Endothelial cell of umbilical vein (primary cell): ENCODE measurements at regions not wholly inside any gene's neighbourhood (a gene's known extent, or its start where the extent isn't known, plus 50 kb on each side); places are given as distances from the start of the nearest gene placed in this dataset.

ENCODE experiments used
- BruUV-seq: library from RNA; stranded (reverse); fragments of 400-500 nt; replicated peaks from 2 replicates; lab custom pipeline; 2021; lab: Mats Ljungman, UMichigan
- CTCF ChIA-PET: fragments of 300-600, 350-600 bp; sonication (Branson Sonifier 250); formaldehyde crosslinking; loops from one replicate; lab custom pipeline; 2021; ENCODE audit warnings: antibody characterized with exemption, inconsistent platforms; lab: Charles Lee
- POLR2A ChIA-PET: fragments of 300-600, 350-600 bp; sonication (Branson Sonifier 250); formaldehyde crosslinking; loops from one replicate; lab custom pipeline; 2021; ENCODE audit warnings: antibody characterized with exemption, inconsistent platforms; lab: Charles Lee
- DNase-seq: peaks from one replicate; pipeline ENCODE4 v3.0.0-alpha.2; 2011; ENCODE audit warnings: low read depth, low spot score
- FAIRE-seq: peaks from 2 replicates; lab custom pipeline; 2011; peaks lifted over from hg19 to GRCh38; lab: Jason Lieb, UNC
- H2AFZ ChIP-seq: 2 replicates; pipeline ENCODE4 v1.6.0; 2012; ENCODE audit warnings: low read depth, low read length, control low read depth, inconsistent platforms
- H3K27ac ChIP-seq: 2 replicates; pipeline ENCODE4 v1.5.1; 2011; ENCODE audit warnings: low read depth, mild to moderate bottlenecking, control low read depth, low read length, moderate library complexity; ENCODE audit not compliant: insufficient read depth
- H3K27me3 ChIP-seq, 2 experiments: 2 replicates each; pipeline versions ENCODE4 v1.6.0 to v1.6.1; 2011; ENCODE audit warnings: low read length in 2 of 2, mixed read lengths in 1 of 2; ENCODE audit not compliant: control insufficient read depth in 2 of 2, insufficient read depth in 2 of 2
- H3K36me3 ChIP-seq, 2 experiments: 2 replicates in 1 of 2; 3 replicates in 1 of 2; pipeline ENCODE4 v1.5.1; 2011; ENCODE audit warnings: low read length in 2 of 2, mild to moderate bottlenecking in 1 of 2, moderate library complexity in 1 of 2; ENCODE audit not compliant: control insufficient read depth in 2 of 2, insufficient read depth in 2 of 2; ENCODE audit errors: extremely low read depth in 1 of 2
- H3K4me1 ChIP-seq: 3 replicates; pipeline ENCODE4 v1.5.1; 2011; ENCODE audit warnings: mild to moderate bottlenecking, low read length; ENCODE audit not compliant: control insufficient read depth, insufficient read depth; ENCODE audit errors: extremely low read depth
- H3K4me2 ChIP-seq: 2 replicates; pipeline ENCODE4 v1.6.1; 2011; ENCODE audit warnings: low read length, control low read depth, mixed read lengths; ENCODE audit not compliant: insufficient read depth
- H3K4me3 ChIP-seq, 3 experiments: fragments of 200-600 bp in 1 of 3; sonication (generic), shearing (Covaris generic) in 1 of 3; replicated peaks in 1 of 3; 2 replicates each; pipeline ENCODE4 v1.5.1; 2011 to 2016; ENCODE audit warnings: control low read depth in 3 of 3, low read length in 3 of 3, mild to moderate bottlenecking in 2 of 3, inconsistent platforms in 1 of 3, low read depth in 1 of 3, moderate library complexity in 1 of 3; ENCODE audit not compliant: insufficient read depth in 1 of 3
- H3K79me2 ChIP-seq: 2 replicates; pipeline ENCODE4 v1.6.0; 2012; ENCODE audit warnings: low read length, inconsistent platforms; ENCODE audit not compliant: control insufficient read depth, insufficient read depth
- H3K9ac ChIP-seq: replicated peaks from 2 replicates; pipeline ENCODE3; 2011; ENCODE audit warnings: low read length, control low read depth; ENCODE audit not compliant: insufficient read depth; ENCODE audit errors: extremely low read depth
- H3K9me1 ChIP-seq: replicated peaks from 3 replicates; pipeline ENCODE4 v1.6.0; 2011; ENCODE audit warnings: mild to moderate bottlenecking, low read length; ENCODE audit not compliant: control insufficient read depth, insufficient read depth; ENCODE audit errors: extremely low read depth
- H3K9me3 ChIP-seq: replicated peaks from 2 replicates; pipeline ENCODE4 v1.5.1; 2012; ENCODE audit warnings: low read length, inconsistent platforms; ENCODE audit not compliant: control insufficient read depth, insufficient read depth
- H4K20me1 ChIP-seq: replicated peaks from 2 replicates; pipeline ENCODE3; 2011; ENCODE audit warnings: mild to moderate bottlenecking, low read length; ENCODE audit not compliant: control insufficient read depth, insufficient read depth; ENCODE audit errors: extremely low read depth
- CTCF ChIP-seq, 2 donors: IDR thresholded peaks; 1 replicate in 1 of 2; 2 replicates in 1 of 2; pipeline ENCODE4 v1.5.1; 2011; ENCODE audit warnings: low read length in 2 of 2, mild to moderate bottlenecking in 2 of 2, moderate library complexity in 2 of 2, control low read depth in 1 of 2, inconsistent platforms in 1 of 2, low read depth in 1 of 2; ENCODE audit not compliant: insufficient read depth in 1 of 2; ENCODE audit errors: extremely low read depth in 1 of 2
- EZH2 ChIP-seq: IDR thresholded peaks from 2 replicates; pipeline ENCODE4 v1.6.1; 2012; ENCODE audit warnings: borderline replicate concordance, low read depth, mild to moderate bottlenecking, moderate library complexity, low read length, inconsistent platforms; ENCODE audit not compliant: severe bottlenecking
- FOS ChIP-seq: IDR thresholded peaks from 2 replicates; pipeline ENCODE4 v1.6.1; 2011; ENCODE audit warnings: mild to moderate bottlenecking, low read length, moderate library complexity, borderline replicate concordance; ENCODE audit not compliant: insufficient read depth
- GATA2 ChIP-seq: IDR thresholded peaks from 2 replicates; pipeline ENCODE4 v1.7.0; 2011; ENCODE audit warnings: low read depth, mild to moderate bottlenecking, moderate library complexity, mixed read lengths, low read length; ENCODE audit not compliant: insufficient read length, insufficient read depth
- JUN ChIP-seq: IDR thresholded peaks from 2 replicates; pipeline ENCODE4 v1.6.1; 2011; ENCODE audit warnings: borderline replicate concordance, low read depth; ENCODE audit not compliant: insufficient read length, insufficient read depth
- MAX ChIP-seq: IDR thresholded peaks from 2 replicates; pipeline ENCODE4 v1.6.1; 2011; ENCODE audit not compliant: insufficient read depth, insufficient read length
- MYC ChIP-seq: IDR thresholded peaks from one replicate; pipeline ENCODE4 v1.6.1; 2011; ENCODE audit warnings: mild to moderate bottlenecking, low read depth, low read length
- POLR2A ChIP-seq: IDR thresholded peaks from 2 replicates; pipeline ENCODE4 v1.6.1; 2012; ENCODE audit warnings: low read depth, mild to moderate bottlenecking, control low read depth, low read length
- POLR2AphosphoS5 ChIP-seq: IDR thresholded peaks from 2 replicates; pipeline ENCODE4 v1.6.1; 2012; ENCODE audit warnings: low read depth, mild to moderate bottlenecking, control low read depth, low read length, moderate library complexity; ENCODE audit not compliant: insufficient read depth
- dilution Hi-C: fragments of 300-500 bp; cut with MboI; formaldehyde crosslinking; loops from one replicate; pipeline ENCODE4 v1.15.0; 2019; ENCODE audit warnings: low sequenced_read_pairs; ENCODE audit not compliant: extremely low pct_ligation_motif_present
- intact Hi-C: fragments of 100-400 bp; cut with micrococcal nuclease; formaldehyde crosslinking; loops from one replicate; pipeline ENCODE4 v1.10.0; 2022

- no peak for TF ChIP-seq CTCF (IDR thresholded peaks at IDR 0.05; ENCODE audit: extremely low read depth in 1 of 2, insufficient read depth in 1 of 2, low read depth in 1 of 2, low read length in 2 of 2)
- TF ChIP-seq JUN, result no peak
- TF ChIP-seq POLR2A, result no peak
- TF ChIP-seq FOS, result no peak
- no peak for TF ChIP-seq POLR2AphosphoS5
- no peak for TF ChIP-seq GATA2
- TF ChIP-seq EZH2, result no peak
- TF ChIP-seq MAX, result no peak
- TF ChIP-seq MYC, result no peak
- BruUV-seq, result no TSS peak
- POLR2A ChIA-PET, result no interaction called here
Observed at GRCh38 chr4:163958751-163959150, 464.3 kb downstream of the TMA16 start.

More at GRCh38 chr4:163958751-163959150, 464.3 kb downstream of the TMA16 start:
- no peak overlapping the region for H3K4me3 ChIP-seq
- peaks cover 1% of the 10 kb centered on the region for H3K9me3 ChIP-seq
- no peak for DNase-seq
- H2AFZ ChIP-seq, result no peak overlapping the region
- dilution Hi-C loops, result no loop called here
- no peak overlapping the region for H3K27ac ChIP-seq
- no peak overlapping the region for H3K9ac ChIP-seq
- no peaks in the 10 kb centered on the region for H3K79me2 ChIP-seq
- H3K36me3 ChIP-seq, result no peaks in the 10 kb centered on the region
- H3K9me1 ChIP-seq, result no peaks in the 10 kb centered on the region
- no peaks in the 10 kb centered on the region for H3K4me1 ChIP-seq
- H3K4me2 ChIP-seq, result no peak overlapping the region
- CTCF ChIA-PET, result no interaction called here
- no peak for FAIRE-seq
- intact Hi-C loops, result no loop called here
- H3K27me3 ChIP-seq, result no peaks in the 10 kb centered on the region
- no peaks in the 10 kb centered on the region for H4K20me1 ChIP-seq
